NCI-H128 (cell line): ENCODE measurements at regions not wholly inside any gene's neighbourhood (a gene's known extent, or its start where the extent isn't known, plus 50 kb on each side); places are given as distances from the start of the nearest gene placed in this dataset.

Experiments
- DNase-seq: peaks from one replicate; lab custom pipeline; 2025; ENCODE audit not compliant: unreplicated experiment; lab: John Stamatoyannopoulos, UW

DNA sequence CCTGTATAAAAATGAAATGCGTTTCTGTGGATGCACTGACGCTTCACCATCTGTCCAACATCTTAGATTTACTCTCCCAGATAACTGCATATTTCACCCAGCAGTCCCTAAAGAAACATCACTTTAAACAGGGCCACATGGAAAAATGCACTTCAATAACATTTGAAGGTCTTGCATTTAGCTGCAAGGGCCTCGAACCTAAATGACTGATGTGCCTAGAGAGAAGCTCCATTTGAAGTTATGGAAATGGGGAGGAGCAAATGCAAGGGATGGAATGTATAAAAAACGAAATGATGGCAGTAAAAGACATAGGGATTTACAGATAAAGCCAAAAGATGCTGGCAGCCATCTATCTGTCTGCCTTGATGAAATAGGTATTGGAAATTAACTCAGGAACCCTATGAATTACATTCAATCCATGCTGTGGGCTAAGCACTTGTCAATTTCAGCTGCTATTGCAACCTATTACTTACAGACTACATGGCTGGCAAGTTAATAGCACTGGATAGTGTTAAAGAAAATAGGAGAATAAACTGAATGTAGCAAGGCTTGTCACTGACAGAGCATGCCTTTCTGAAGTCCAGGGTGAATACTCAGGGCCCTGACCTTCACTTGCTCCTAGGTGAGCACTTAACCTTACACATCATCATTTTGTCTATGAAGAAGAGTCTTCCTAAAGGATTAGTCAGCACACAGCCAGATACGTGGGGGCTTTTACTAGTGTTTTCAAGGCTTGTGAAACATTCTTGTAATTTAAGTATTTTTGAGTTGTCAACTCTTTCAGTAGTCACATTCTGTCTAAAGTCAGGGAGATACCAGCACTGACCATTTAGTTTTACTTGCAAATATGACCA, 963.4 kb downstream of the PCDH17 start:
- no peak for DNase-seq

- DNase-seq: no peak
Observed at GRCh38 chr13:58597552-58597951, 966.0 kb downstream of the PCDH17 start.

- no peak for DNase-seq
Observed at GRCh38 chr13:58598241-58598640, 966.7 kb downstream of the PCDH17 start.

DNA sequence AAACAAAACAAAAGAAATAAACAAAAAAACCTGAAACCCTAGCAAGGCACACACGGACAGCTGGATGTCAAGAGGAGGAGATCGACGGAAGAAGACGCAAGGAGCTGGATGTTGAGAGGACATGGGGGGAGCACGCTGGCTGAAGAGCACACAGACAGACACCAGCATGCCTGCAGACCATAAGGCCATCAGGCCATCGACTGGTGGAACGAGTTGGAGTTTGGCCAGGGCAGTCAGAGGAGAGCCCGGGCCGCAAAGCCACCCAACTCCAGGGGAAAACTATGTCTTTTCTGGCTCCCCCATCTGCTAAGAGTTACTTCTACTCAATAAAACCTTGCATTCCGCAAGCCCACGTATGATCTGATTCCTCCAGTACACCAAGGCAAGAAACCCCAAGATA, 979.6 kb downstream of the PCDH17 start:
- DNase-seq: no peak

GRCh38 chr13:58617880-58618665, 986.5 kb downstream of the PCDH17 start:
- no peak for DNase-seq

DNA sequence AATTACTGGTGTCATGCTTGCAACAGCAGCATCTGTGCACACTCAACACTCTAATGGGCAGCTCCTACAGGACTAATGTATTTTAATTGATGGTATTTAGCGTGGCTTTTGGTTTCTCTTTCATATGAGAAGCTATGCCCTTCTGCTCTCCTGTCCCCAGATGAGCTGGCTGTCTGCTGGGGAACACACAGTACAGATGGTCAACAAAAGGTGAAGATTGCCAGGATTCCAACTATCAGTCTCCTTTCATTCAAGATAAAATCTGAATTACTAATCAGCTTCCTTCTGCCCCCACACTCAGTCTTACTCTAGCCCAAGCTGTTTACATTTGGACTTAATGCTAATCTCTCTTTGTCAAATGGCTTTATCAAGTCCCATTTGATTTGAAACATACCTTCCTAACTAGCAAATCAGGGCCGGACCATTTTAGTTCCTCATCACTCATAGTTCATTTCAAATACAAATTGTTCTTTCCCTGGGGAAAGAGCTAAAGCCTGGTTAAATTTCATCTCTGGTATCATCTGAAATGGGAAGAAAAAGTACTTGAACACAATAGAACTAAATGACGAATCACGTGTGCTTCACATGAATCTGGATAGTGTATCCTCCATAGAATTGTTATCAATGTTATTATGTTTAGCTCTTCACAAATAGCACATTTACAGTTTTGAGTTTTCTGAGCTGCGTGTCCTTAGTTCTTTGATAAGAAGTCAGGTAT, 988.0 kb downstream of the PCDH17 start:
- DNase-seq: peak; percentile 14

GRCh38 chr13:58620176-58620575, 988.6 kb downstream of the PCDH17 start:
- DNase-seq: no peak

DNA sequence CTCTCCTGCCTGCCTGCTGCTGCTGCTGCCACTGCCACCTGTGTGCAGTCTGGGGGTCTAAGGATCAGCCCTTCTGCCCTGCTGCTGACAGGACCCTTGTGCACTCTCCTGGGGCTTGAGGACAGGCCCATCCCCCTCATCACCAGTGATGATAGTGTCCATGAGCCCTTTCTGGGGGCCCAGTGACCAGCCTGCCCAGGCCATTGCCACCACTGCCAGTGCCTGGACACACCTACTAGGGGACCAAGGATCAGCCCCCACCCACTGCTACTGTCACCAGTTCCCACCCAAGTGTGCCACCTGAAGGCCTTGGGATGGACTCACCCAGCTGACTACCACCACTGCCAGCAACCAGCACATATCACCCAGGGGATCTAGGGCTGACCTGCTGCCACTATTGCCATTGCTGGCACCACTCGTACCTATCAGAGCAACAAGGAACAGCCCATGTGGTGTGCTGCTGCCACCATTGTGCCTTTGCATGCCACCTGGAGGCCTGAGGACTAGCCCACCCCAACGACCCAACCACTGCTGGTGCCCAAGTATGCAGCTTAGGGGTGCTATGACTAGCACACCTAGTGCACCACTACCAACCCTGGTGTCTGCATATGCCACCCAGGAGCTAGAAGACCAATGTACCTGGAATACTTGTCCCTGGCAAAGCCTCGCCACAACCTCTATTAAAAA, 994.3 kb downstream of the PCDH17 start:
- DNase-seq: no peak

DNA sequence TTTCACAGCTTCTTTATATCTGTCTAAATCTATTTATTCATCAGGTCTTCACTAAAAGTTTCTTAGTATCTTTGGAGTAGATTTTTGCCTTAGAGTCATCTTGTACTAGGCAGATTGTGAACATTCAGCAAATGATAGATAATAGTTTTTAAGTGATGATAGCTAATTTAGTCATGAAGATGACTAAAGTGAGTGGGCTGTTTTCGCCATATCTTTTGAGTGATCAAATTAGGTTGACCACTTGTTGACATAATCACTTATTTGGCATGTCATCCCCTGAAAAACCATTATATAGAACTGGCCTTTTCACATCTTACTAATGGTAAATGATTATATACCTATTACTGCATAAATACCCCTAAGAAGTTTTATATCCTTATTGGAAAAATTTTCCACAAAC, 999.2 kb downstream of the PCDH17 start:
- DNase-seq: no peak

DNA sequence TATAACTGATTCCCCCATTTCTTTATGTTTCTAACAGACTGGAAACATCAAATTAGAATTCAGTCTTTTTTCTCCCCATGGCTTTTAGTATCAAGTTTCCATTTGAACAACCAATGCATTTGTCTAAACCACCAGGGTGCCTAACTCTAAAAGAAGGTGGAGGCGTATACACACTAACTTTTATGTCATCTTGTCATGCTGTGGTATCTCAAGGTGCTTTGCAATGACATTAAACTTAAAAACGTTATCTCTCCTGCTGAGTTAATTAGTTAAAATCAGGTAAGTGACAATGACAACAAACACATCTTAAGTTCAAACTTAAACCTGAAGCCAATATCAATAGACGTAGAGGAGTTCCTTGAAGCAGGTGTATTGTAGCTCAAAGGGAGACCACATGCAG, 1001.7 kb downstream of the PCDH17 start:
- DNase-seq: peak; percentile 23

DNA sequence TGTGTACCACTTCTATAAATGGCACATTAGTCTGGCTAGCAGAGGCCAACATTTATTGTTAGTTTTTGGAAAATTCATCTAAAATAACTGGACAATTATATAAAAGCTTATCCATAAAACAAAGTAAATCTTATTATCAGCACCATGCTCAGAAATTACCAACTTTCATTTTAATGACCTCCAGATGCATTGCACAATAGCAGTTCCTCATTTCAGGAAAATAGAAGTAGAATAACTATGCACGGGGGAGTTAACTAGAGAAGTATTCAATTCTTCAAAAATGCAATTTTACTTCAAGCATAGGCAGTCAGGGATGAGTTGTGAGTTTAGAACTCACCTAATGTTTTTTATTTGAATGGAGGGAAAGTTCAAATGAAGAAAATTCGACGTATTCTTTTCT, 1023.5 kb downstream of the PCDH17 start:
- DNase-seq: no peak

DNA sequence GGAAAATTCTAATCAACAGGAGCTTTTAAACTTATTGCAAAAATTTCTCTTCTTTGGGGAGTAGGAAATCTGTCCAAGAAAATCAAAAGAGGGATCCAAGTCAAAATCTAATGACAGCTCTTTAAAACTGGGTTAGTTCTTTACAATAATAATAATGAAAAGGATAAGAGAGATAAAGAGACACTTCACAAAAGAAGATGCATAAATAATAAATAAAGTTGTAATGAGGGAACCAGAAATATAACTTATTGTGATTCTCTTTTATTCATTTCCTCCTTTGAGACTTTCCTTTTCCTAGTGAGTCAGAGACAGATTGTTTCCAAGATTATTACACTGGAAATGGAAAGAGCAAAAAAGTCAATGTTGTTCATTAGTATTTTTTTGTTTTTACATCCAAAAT, 1029.3 kb downstream of the PCDH17 start:
- DNase-seq: no peak

GRCh38 chr13:58666331-58666730, 1034.8 kb downstream of the PCDH17 start:
- no peak for DNase-seq

DNA sequence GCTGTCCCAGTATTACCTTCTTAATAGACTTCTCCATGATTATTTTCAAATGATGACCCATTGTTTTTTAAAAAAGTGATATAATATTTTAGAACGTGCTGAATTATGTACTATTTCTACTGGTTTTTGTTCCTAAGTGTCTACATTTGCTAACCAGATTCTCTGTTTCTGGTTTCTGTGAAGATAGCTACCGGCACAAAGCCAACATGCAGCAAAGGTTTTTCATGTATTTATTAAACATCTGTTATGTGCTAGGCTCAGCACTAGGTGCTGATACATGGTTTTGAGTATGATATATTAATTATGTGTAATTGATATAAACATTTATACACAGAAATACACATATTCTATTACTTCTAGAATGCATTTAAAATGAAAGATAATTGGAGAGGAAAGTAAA, 1035.6 kb downstream of the PCDH17 start:
- DNase-seq: no peak

- no peak for DNase-seq
Observed at GRCh38 chr13:58680115-58680514, 1048.6 kb downstream of the PCDH17 start.

DNA sequence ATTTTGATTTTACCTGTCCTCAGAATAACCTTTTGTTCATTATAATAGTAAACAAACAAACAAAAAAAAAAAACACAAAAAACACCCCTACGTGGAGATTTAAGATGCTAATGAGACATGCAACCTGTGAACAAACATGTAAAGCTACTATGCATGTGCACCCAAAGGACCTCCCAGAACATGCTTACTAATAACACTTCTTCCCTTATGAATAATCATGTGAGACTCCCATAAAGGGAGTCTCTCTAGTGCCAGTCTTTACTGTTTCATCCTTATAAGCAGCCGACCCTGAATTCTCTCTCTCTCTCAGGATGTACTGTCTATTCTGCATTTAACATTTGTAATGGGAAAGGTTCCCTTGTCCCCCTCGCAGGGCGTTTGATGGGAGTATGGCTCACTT, 1051.1 kb downstream of the PCDH17 start:
- no peak for DNase-seq

- DNase-seq: no peak
Observed at GRCh38 chr13:58687148-58687547, 1055.6 kb downstream of the PCDH17 start.

GRCh38 chr13:58698531-58698930, 1067.0 kb downstream of the PCDH17 start:
- no peak for DNase-seq

DNA sequence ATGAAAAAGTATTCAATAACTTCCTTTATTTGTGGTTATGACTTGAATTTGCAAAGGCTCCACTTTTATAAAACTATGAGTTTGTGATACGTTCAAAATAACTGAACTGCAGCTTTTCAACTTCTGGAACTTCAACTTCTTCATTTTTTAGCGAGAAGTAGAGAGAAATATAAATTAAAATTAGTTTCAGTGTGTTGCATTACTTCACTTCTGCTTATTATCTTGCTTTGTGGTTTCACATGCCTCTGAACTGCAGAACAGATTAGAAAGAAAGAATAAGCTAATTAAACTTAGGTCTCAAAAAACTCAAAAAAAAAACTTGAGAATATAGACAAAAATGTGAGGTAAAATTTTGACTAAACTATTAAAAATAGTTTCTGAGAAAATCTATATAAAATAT, 1073.4 kb downstream of the PCDH17 start:
- no peak for DNase-seq

GRCh38 chr13:58706421-58706820, 1074.9 kb downstream of the PCDH17 start:
- no peak for DNase-seq

- DNase-seq: peak; percentile 6
Observed at GRCh38 chr13:58712191-58712590, 1080.6 kb downstream of the PCDH17 start.
